ENCODE measurements at regions not wholly inside any gene's neighbourhood (a gene's known extent, or its start where the extent isn't known, plus 50 kb on each side); places are given as distances from the start of the nearest gene placed in this dataset.

- TF ChIP-seq POLR2A (IDR thresholded peaks at IDR 0.05; ENCODE audit: low read depth, low read length) (no peak), POLR2AphosphoS5 (IDR thresholded peaks at IDR 0.05; ENCODE audit: low read depth, low read length) (no peak)
Observed at GRCh38 chr10:65273115-65273514, 1652.7 kb upstream of the LRRTM3 start.

All from GM12892 (cell line).